ENCODE measurements at regions not wholly inside any gene's neighbourhood (a gene's known extent, or its start where the extent isn't known, plus 50 kb on each side); places are given as distances from the start of the nearest gene placed in this dataset.

DNA sequence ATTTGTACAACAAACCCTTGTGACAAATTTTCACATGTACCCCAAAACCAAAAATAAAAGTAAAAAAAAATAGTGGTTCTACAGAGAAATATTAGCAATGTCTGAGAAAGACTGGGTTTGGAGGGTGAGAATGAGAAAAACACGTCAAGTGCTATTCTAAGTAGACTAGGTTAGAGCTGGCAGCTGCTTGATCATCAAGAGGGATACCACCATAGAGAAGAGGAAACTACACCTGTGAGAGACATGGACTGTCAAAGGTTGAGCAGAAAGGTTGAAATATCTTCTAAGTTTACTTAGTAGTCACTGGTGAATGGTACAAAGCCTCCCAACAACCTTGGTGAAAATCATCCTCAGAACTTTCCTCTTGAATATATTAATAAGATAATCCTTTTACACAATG lies 126.9 kb upstream of the ITGA4 start:
- H3K27ac Mint-ChIP-seq (ENCODE audit: unreplicated experiment): no peak overlapping the region
- no peak for DNase-seq (ENCODE audit: extremely low spot score, unreplicated experiment)
- H3K27me3 Mint-ChIP-seq (ENCODE audit: unreplicated experiment): no peaks in the 10 kb centered on the region
- no peaks in the 10 kb centered on the region for H3K4me1 Mint-ChIP-seq (ENCODE audit: unreplicated experiment)
- TF ChIP-seq, protein P1, sequence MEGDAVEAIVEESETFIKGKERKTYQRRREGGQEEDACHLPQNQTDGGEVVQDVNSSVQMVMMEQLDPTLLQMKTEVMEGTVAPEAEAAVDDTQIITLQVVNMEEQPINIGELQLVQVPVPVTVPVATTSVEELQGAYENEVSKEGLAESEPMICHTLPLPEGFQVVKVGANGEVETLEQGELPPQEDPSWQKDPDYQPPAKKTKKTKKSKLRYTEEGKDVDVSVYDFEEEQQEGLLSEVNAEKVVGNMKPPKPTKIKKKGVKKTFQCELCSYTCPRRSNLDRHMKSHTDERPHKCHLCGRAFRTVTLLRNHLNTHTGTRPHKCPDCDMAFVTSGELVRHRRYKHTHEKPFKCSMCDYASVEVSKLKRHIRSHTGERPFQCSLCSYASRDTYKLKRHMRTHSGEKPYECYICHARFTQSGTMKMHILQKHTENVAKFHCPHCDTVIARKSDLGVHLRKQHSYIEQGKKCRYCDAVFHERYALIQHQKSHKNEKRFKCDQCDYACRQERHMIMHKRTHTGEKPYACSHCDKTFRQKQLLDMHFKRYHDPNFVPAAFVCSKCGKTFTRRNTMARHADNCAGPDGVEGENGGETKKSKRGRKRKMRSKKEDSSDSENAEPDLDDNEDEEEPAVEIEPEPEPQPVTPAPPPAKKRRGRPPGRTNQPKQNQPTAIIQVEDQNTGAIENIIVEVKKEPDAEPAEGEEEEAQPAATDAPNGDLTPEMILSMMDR (IDR thresholded peaks at IDR 0.05): no peak
- no peaks in the 10 kb centered on the region for H3K36me3 Mint-ChIP-seq (ENCODE audit: unreplicated experiment)
- no peak overlapping the region for H3K4me3 Mint-ChIP-seq (ENCODE audit: unreplicated experiment)
- H3K9me3 Mint-ChIP-seq (ENCODE audit: unreplicated experiment): peaks cover 14% of the 10 kb centered on the region

DNA sequence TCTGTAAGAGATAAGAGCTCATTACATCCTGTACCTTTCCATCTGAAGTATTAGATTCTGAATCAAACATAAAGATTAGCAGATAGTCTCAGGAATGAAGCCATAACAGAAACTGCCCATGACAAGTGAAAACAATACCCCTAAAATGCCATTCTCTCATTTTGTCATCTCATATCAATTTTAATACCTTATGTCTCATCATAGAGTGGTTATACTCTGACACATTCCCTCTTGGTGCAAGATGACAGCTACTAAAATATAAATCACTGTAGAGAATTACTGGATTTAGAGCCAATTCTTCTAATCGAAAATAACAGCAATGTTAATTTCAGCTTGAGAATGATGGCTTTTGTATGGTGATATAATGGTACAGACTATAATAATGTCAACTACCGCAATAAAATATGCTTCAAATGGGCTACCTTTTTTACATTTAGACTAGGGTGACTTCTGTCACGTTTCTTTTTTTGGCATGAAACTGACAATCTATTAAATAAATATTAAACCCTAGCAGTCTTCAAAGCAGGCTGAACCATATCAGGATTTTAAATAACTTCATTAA lies 125.1 kb upstream of the ITGA4 start:
- no peak for DNase-seq (ENCODE audit: extremely low spot score, unreplicated experiment)
- TF ChIP-seq, protein P1 (IDR thresholded peaks at IDR 0.05): no peak
- H3K27me3 Mint-ChIP-seq (ENCODE audit: unreplicated experiment): no peaks in the 10 kb centered on the region
- no peaks in the 10 kb centered on the region for H3K36me3 Mint-ChIP-seq (ENCODE audit: unreplicated experiment)
- H3K4me1 Mint-ChIP-seq (ENCODE audit: unreplicated experiment): no peaks in the 10 kb centered on the region
- H3K9me3 Mint-ChIP-seq (ENCODE audit: unreplicated experiment): peaks cover 14% of the 10 kb centered on the region
- H3K27ac Mint-ChIP-seq (ENCODE audit: unreplicated experiment): no peak overlapping the region
- no peak overlapping the region for H3K4me3 Mint-ChIP-seq (ENCODE audit: unreplicated experiment)

DNA sequence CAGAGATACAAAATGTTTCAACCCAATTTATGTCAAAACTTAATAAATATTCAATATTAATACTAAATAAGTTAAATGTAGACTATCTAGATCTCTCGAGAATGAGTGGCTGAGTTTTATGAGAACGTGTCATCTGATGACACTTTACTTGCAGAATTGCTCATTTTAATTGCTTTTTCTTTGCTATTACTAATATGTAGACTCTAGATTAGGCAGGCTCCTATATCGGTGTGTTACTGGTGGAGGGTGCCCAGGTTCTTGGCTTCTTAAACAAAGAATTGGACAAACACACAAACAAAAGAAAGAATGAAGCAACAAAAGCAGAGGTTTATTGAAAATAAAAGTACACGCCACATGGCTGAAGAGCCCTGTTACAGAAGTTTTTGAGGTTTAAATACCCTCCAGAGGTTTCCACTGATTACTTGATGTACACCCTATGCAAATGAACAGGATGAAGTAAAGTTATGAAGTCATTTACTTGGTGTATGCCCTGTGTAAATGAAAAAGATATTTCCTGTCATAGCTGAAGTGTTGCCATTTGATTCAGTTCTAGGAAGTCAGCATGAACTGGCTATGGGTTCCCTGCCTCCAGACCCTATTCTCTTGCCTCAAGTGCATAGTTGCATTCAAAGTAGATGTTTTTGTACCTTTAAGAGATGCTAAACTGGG lies 122.9 kb upstream of the ITGA4 start:
- H3K9me3 Mint-ChIP-seq (ENCODE audit: unreplicated experiment): peaks cover 10% of the 10 kb centered on the region
- no peak overlapping the region for H3K4me3 Mint-ChIP-seq (ENCODE audit: unreplicated experiment)
- no peak for DNase-seq (ENCODE audit: extremely low spot score, unreplicated experiment)
- H3K36me3 Mint-ChIP-seq (ENCODE audit: unreplicated experiment): no peaks in the 10 kb centered on the region
- no peaks in the 10 kb centered on the region for H3K4me1 Mint-ChIP-seq (ENCODE audit: unreplicated experiment)
- H3K27me3 Mint-ChIP-seq (ENCODE audit: unreplicated experiment): peaks cover 2% of the 10 kb centered on the region
- TF ChIP-seq, protein P1 (IDR thresholded peaks at IDR 0.05): no peak
- H3K27ac Mint-ChIP-seq (ENCODE audit: unreplicated experiment): no peak overlapping the region

DNA sequence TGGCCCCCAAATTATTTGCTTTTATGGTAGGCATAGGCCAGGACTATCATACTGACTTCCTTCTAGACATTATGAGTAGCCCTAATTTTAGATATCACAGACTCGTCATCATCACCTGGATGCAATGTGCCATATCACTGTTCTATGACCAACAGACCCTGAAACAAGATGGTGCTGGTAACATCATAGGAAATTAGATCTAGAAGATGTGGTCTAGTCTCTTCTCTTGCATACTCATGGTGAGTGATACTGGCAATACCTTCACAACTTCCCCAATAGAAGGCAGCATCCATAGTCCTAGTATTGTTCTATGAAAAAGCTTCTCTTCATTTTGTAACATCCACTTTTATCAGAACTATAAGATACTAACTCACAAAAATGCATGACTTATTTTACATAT lies 116.3 kb upstream of the ITGA4 start:
- peaks cover 2% of the 10 kb centered on the region for H3K27me3 Mint-ChIP-seq (ENCODE audit: unreplicated experiment)
- H3K36me3 Mint-ChIP-seq (ENCODE audit: unreplicated experiment): no peaks in the 10 kb centered on the region
- H3K27ac Mint-ChIP-seq (ENCODE audit: unreplicated experiment): no peak overlapping the region
- TF ChIP-seq, protein P1 (IDR thresholded peaks at IDR 0.05): no peak
- no peak overlapping the region for H3K4me3 Mint-ChIP-seq (ENCODE audit: unreplicated experiment)
- no peaks in the 10 kb centered on the region for H3K4me1 Mint-ChIP-seq (ENCODE audit: unreplicated experiment)
- peaks cover 2% of the 10 kb centered on the region for H3K9me3 Mint-ChIP-seq (ENCODE audit: unreplicated experiment)
- DNase-seq (ENCODE audit: extremely low spot score, unreplicated experiment): no peak

DNA sequence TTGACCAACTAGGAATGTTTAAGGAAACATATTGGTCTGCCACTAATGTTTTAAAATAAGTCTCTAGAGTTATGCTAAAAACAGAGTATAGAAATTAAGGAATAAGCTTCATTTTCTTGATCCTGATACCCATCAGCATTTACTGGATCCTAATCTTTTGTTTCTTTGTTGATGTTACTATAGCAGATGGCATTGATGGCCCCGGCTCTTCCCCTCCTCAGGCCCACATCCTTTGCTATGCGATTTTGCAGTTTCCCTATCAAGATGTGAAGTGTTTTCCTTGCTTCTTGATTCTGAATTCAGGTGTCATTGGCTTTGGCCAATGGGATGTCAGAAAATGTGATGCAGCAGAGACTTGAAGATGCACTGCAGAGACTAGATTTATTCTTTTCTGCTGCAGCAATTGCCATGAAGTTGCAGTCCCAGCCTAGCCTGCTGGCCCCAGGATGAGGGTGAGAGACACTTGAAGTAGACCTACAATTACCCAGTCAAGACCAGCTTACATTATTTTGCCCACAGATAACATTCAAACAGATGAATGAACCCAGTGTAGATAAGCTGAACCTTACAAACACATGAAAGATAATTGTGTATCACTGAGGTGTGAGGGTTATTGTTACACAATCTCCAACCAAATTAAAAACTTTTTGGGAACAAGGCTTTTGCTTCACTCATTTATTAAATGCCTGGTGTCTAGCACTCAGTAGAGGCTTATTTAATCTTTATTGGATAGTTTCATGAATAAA lies 115.2 kb upstream of the ITGA4 start:
- TF ChIP-seq, protein P1 (IDR thresholded peaks at IDR 0.05): no peak
- Mint-ChIP-seq H3K4me1 (ENCODE audit: unreplicated experiment) (no peaks in the 10 kb centered on the region), H3K27ac (ENCODE audit: unreplicated experiment) (no peak overlapping the region), H3K27me3 (ENCODE audit: unreplicated experiment) (peaks cover 2% of the 10 kb centered on the region), H3K4me3 (ENCODE audit: unreplicated experiment) (no peak overlapping the region), H3K36me3 (ENCODE audit: unreplicated experiment) (no peaks in the 10 kb centered on the region), H3K9me3 (ENCODE audit: unreplicated experiment) (peaks cover 4% of the 10 kb centered on the region)
- DNase-seq (ENCODE audit: extremely low spot score, unreplicated experiment): no peak
